Transverse colon (tissue), 4 donors: ENCODE measurements at regions not wholly inside any gene's neighbourhood (a gene's known extent, or its start where the extent isn't known, plus 50 kb on each side); places are given as distances from the start of the nearest gene placed in this dataset.
"Not testable (repeated sequence)": the region's sequence is repeated elsewhere in the genome, so short reads cannot be mapped to it uniquely, and the experiment has no call there.

Experiments used
- EP300 ChIP-seq: sonication (generic); formaldehyde crosslinking; IDR thresholded peaks from one replicate; pipeline ENCODE4 v1.6.1; 2017; ENCODE audit warnings: antibody characterized with exemption, low read depth
- POLR2A ChIP-seq: fragments of 450-650 bp; IDR thresholded peaks from one replicate; pipeline ENCODE4 v1.6.1; 2016; ENCODE audit warnings: antibody characterized with exemption, mild to moderate bottlenecking, moderate library complexity
- POLR2AphosphoS5 ChIP-seq, 3 donors: sonication (generic); formaldehyde crosslinking; IDR thresholded peaks; one replicate each; pipeline ENCODE4 v1.6.1; 2016; ENCODE audit warnings: antibody characterized with exemption in 3 of 3
- TF ChIP-seq, protein P1 (sequence below), 5 experiments: fragments of 200-600 bp in 3 of 5; fragments of 450-650 bp in 2 of 5; sonication (generic) in 3 of 5; IDR thresholded peaks; 1 replicate in 2 of 5; 2 replicates in 3 of 5; pipeline ENCODE4 v1.5.1; 2016 to 2017; ENCODE audit warnings: antibody characterized with exemption in 5 of 5, inconsistent platforms in 3 of 5, mild to moderate bottlenecking in 2 of 5, moderate library complexity in 1 of 5

DNA sequence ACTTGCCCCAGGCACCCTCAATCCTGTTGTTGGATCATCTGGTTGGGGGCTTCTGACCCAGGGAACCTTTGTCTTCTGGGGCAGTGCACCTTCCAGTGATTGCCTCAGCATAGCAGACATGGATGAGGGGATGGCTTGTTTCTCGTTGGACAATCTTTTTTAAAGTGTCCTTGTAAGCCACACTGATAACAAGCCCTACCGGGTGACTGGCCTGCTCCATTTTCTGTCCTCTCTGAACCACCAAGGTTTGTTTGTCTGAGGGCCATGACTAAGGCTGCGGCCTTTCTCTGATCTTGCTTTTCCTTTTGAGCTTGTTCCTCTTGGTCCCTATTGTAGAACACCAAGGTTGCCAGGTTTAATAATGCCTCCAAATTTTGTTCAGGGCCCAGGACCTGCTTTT is 66.0 kb upstream of the AADACL2 start:
- TF ChIP-seq, protein P1, sequence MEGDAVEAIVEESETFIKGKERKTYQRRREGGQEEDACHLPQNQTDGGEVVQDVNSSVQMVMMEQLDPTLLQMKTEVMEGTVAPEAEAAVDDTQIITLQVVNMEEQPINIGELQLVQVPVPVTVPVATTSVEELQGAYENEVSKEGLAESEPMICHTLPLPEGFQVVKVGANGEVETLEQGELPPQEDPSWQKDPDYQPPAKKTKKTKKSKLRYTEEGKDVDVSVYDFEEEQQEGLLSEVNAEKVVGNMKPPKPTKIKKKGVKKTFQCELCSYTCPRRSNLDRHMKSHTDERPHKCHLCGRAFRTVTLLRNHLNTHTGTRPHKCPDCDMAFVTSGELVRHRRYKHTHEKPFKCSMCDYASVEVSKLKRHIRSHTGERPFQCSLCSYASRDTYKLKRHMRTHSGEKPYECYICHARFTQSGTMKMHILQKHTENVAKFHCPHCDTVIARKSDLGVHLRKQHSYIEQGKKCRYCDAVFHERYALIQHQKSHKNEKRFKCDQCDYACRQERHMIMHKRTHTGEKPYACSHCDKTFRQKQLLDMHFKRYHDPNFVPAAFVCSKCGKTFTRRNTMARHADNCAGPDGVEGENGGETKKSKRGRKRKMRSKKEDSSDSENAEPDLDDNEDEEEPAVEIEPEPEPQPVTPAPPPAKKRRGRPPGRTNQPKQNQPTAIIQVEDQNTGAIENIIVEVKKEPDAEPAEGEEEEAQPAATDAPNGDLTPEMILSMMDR (IDR thresholded peaks at IDR 0.05) = not testable (repeated sequence)
- not testable (repeated sequence) for TF ChIP-seq POLR2A; POLR2AphosphoS5 (IDR thresholded peaks at IDR 0.05); EP300
